ENCODE measurements at regions not wholly inside any gene's neighbourhood (a gene's known extent, or its start where the extent isn't known, plus 50 kb on each side); places are given as distances from the start of the nearest gene placed in this dataset.
"Not testable (repeated sequence)": the region's sequence is repeated elsewhere in the genome, so short reads cannot be mapped to it uniquely, and the experiment has no call there.

DNA sequence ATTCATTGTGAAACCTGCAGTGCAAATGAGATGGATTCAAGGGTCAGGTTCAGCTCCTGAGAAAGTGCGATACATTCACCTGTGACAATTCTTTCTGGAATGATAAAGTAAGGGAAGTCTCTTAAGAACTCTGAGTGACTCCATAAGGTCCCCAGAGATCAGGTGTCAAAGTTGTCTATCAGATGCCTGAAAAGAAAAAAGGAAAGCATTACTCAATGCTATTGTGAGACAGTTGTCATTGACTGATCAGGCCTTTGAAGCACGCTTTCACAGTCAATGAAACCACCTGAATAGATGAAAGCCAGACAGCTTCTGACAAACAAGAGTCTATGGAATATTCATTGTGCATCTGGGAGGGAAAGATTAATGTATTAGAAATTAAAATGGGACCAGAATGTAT lies 252.7 kb upstream of the GALNT5 start:
- H3K27ac ChIP-seq (ENCODE audit: low read depth, low read length), result no peak overlapping the region
- H3K36me3 ChIP-seq (ENCODE audit: low read length), result no peaks in the 10 kb centered on the region

DNA sequence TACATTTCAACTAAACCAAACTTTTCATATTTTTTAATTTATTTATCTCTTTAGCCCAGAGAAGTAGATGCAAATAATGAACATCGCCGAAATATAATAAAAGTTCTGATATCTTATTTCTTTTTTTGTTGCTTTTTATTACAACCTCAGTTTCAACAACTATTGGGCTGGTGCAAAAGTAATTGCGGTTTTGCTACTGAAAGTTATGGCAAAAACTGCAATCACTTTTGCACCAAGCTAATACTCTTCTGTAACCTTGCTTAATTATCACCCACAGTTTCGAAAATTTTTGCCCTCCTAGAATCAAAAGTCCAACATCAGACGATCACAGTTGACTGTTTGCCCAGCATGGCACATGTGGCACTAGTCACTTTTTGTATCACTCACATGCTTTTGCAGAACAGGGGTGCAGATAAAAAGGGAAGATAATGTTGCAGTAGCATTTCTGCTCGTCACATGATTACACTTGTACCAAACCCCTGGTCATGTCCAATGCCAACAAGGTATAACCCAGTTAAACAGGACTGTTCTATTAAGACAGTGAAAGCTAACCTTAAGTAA lies 242.4 kb upstream of the GALNT5 start:
- Histone ChIP-seq H3K9me2 (replicated peaks; ENCODE audit: insufficient read depth, low read length) (no peaks in the 10 kb centered on the region), H3K27ac (ENCODE audit: low read depth, low read length) (no peak overlapping the region), H4K20me1 (ENCODE audit: low read depth, low read length) (no peaks in the 10 kb centered on the region), H3K4me2 (ENCODE audit: low read depth, low read length, poor library complexity, severe bottlenecking) (no peak overlapping the region), H3K79me2 (ENCODE audit: insufficient read depth, low read length) (no peaks in the 10 kb centered on the region), H3K9ac (ENCODE audit: low read length) (no peak overlapping the region), H3K4me3 (ENCODE audit: insufficient read depth, low read length, poor library complexity, severe bottlenecking) (no peak overlapping the region), H3K9me3 (ENCODE audit: insufficient read depth, low read length) (no peaks in the 10 kb centered on the region), H3K36me3 (ENCODE audit: low read length) (no peaks in the 10 kb centered on the region), H3K27me3 (ENCODE audit: low read length) (no peaks in the 10 kb centered on the region), H2AFZ (ENCODE audit: low read depth, low read length, severe bottlenecking) (no peak overlapping the region), H3F3A (ENCODE audit: insufficient read depth) (no peaks in the 10 kb centered on the region)
- TF ChIP-seq EZH2phosphoT487 (conservative IDR thresholded peaks at IDR 0.05; ENCODE audit: low read length), result no peak
- TF ChIP-seq, protein P1, sequence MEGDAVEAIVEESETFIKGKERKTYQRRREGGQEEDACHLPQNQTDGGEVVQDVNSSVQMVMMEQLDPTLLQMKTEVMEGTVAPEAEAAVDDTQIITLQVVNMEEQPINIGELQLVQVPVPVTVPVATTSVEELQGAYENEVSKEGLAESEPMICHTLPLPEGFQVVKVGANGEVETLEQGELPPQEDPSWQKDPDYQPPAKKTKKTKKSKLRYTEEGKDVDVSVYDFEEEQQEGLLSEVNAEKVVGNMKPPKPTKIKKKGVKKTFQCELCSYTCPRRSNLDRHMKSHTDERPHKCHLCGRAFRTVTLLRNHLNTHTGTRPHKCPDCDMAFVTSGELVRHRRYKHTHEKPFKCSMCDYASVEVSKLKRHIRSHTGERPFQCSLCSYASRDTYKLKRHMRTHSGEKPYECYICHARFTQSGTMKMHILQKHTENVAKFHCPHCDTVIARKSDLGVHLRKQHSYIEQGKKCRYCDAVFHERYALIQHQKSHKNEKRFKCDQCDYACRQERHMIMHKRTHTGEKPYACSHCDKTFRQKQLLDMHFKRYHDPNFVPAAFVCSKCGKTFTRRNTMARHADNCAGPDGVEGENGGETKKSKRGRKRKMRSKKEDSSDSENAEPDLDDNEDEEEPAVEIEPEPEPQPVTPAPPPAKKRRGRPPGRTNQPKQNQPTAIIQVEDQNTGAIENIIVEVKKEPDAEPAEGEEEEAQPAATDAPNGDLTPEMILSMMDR (IDR thresholded peaks at IDR 0.05; ENCODE audit: insufficient read depth, low read length, poor library complexity, severe bottlenecking), result no peak

More for the DNA sequence above, 252.7 kb upstream of the GALNT5 start:
- Histone ChIP-seq H3K4me3 (ENCODE audit: insufficient read depth, low read length, poor library complexity, severe bottlenecking) (no peak overlapping the region), H3K9me3 (ENCODE audit: insufficient read depth, low read length) (no peaks in the 10 kb centered on the region), H3K27me3 (ENCODE audit: low read length) (no peaks in the 10 kb centered on the region), H3K9me2 (replicated peaks; ENCODE audit: insufficient read depth, low read length) (no peaks in the 10 kb centered on the region), H3K9ac (ENCODE audit: low read length) (no peak overlapping the region), H3K79me2 (ENCODE audit: insufficient read depth, low read length) (no peaks in the 10 kb centered on the region), H3F3A (ENCODE audit: insufficient read depth) (no peaks in the 10 kb centered on the region), H3K4me2 (ENCODE audit: low read depth, low read length, poor library complexity, severe bottlenecking) (no peak overlapping the region), H2AFZ (ENCODE audit: low read depth, low read length, severe bottlenecking) (no peak overlapping the region), H4K20me1 (ENCODE audit: low read depth, low read length) (no peaks in the 10 kb centered on the region)
- no peak for TF ChIP-seq EZH2phosphoT487 (conservative IDR thresholded peaks at IDR 0.05; ENCODE audit: low read length)
- TF ChIP-seq, protein P1 (IDR thresholded peaks at IDR 0.05; ENCODE audit: insufficient read depth, low read length, poor library complexity, severe bottlenecking), result no peak

DNA sequence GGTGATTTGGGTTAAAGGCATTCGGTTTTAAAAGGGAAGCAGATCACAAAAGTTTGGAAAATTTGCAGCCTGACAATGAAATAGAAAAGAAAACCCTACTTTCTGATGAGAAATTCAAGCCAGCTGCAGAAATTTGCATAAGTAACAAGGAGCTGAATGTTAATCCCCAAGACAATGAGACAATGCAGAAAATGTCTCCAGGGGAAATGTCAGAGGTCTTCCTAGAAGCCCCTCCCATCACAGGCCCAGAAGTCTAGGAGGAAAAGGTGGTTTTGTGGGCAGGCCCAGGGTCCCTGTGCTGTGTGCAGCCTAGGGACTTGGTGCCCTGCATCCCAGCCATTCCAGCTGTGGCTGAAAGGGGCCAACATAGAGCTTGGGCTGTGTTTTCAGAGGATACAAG lies 234.2 kb upstream of the GALNT5 start:
- H4K20me1 ChIP-seq (ENCODE audit: low read depth, low read length), result not testable (repeated sequence)

DNA sequence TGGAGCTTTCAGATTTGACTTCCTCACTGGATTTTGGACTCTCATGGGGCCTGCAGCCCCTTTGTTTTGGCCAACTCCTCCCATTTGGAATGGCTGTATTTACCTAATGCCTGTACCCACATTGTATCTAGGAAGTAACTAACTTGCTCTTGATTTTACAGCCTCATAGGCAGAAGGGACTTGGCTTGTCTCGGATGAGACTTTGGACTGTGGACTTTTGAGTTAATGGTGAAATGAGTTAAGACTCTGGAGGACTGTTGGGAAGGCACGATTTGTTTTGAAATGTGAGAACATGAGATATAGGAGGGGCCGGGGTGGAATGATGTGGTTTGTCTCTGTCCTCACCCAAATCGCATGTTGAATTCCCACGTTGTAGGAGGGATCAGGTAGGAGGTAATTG lies 233.4 kb upstream of the GALNT5 start:
- no peaks in the 10 kb centered on the region for H4K20me1 ChIP-seq (ENCODE audit: low read depth, low read length)
- TF ChIP-seq EZH2phosphoT487 (conservative IDR thresholded peaks at IDR 0.05; ENCODE audit: low read length), result no peak
- TF ChIP-seq, protein P1 (IDR thresholded peaks at IDR 0.05; ENCODE audit: insufficient read depth, low read length, poor library complexity, severe bottlenecking), result no peak
- no peak overlapping the region for H3K4me2 ChIP-seq (ENCODE audit: low read depth, low read length, poor library complexity, severe bottlenecking)
- H3K4me3 ChIP-seq (ENCODE audit: insufficient read depth, low read length, poor library complexity, severe bottlenecking), result no peak overlapping the region
- no peaks in the 10 kb centered on the region for H3K9me3 ChIP-seq (ENCODE audit: insufficient read depth, low read length)
- H2AFZ ChIP-seq (ENCODE audit: low read depth, low read length, severe bottlenecking), result no peak overlapping the region
- no peaks in the 10 kb centered on the region for H3K79me2 ChIP-seq (ENCODE audit: insufficient read depth, low read length)
- no peaks in the 10 kb centered on the region for H3K27me3 ChIP-seq (ENCODE audit: low read length)
- H3K9ac ChIP-seq (ENCODE audit: low read length), result no peak overlapping the region
- H3F3A ChIP-seq (ENCODE audit: insufficient read depth), result no peaks in the 10 kb centered on the region
- no peaks in the 10 kb centered on the region for H3K36me3 ChIP-seq (ENCODE audit: low read length)
- H3K27ac ChIP-seq (ENCODE audit: low read depth, low read length), result no peak overlapping the region
- H3K9me2 ChIP-seq (replicated peaks; ENCODE audit: insufficient read depth, low read length), result no peaks in the 10 kb centered on the region

More for the DNA sequence above, 234.2 kb upstream of the GALNT5 start:
- not testable (repeated sequence) for H2AFZ ChIP-seq (ENCODE audit: low read depth, low read length, severe bottlenecking); H3K27me3 ChIP-seq (ENCODE audit: low read length); H3K9ac ChIP-seq (ENCODE audit: low read length); H3K36me3 ChIP-seq (ENCODE audit: low read length); H3K4me3 ChIP-seq (ENCODE audit: insufficient read depth, low read length, poor library complexity, severe bottlenecking); H3K9me2 ChIP-seq (replicated peaks; ENCODE audit: insufficient read depth, low read length); H3K9me3 ChIP-seq (ENCODE audit: insufficient read depth, low read length); H3K79me2 ChIP-seq (ENCODE audit: insufficient read depth, low read length); H3K27ac ChIP-seq (ENCODE audit: low read depth, low read length); H3F3A ChIP-seq (ENCODE audit: insufficient read depth); H3K4me2 ChIP-seq (ENCODE audit: low read depth, low read length, poor library complexity, severe bottlenecking)

Data from SU-DHL-6 (cell line).